ENCODE measurements at regions not wholly inside any gene's neighbourhood (a gene's known extent, or its start where the extent isn't known, plus 50 kb on each side); places are given as distances from the start of the nearest gene placed in this dataset.

DNA sequence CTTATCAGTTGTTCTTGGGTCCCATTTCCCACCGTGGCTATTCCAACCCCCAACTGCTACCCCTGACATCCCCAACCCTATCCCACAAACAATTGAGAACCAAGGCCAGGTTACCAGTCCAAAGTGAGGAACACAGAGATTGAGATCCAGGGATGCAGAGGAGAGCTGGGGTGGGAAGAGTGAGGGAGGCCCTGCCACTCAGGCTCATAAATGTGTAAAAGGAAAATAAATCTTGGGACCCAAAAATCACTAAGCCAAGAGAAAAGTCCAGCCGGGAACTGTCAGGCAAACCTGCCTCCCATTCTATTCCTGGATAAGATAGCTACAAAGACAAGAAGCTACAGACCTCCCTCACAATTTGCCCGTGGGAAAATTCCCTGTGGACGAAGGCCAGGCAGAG lies 101.1 kb upstream of the DLG1 start:
- TF ChIP-seq, protein P1, sequence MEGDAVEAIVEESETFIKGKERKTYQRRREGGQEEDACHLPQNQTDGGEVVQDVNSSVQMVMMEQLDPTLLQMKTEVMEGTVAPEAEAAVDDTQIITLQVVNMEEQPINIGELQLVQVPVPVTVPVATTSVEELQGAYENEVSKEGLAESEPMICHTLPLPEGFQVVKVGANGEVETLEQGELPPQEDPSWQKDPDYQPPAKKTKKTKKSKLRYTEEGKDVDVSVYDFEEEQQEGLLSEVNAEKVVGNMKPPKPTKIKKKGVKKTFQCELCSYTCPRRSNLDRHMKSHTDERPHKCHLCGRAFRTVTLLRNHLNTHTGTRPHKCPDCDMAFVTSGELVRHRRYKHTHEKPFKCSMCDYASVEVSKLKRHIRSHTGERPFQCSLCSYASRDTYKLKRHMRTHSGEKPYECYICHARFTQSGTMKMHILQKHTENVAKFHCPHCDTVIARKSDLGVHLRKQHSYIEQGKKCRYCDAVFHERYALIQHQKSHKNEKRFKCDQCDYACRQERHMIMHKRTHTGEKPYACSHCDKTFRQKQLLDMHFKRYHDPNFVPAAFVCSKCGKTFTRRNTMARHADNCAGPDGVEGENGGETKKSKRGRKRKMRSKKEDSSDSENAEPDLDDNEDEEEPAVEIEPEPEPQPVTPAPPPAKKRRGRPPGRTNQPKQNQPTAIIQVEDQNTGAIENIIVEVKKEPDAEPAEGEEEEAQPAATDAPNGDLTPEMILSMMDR (IDR thresholded peaks at IDR 0.05 in 4 of 5, conservative IDR thresholded peaks at IDR 0.05 in 1 of 5), result no peak
- TF ChIP-seq POLR2A (IDR thresholded peaks at IDR 0.05), result no peak

Measured in gastrocnemius medialis (tissue), 4 donors.